Immature natural killer cell (primary cell): ENCODE measurements at regions not wholly inside any gene's neighbourhood (a gene's known extent, or its start where the extent isn't known, plus 50 kb on each side); places are given as distances from the start of the nearest gene placed in this dataset.

Source experiments
- DNase-seq, 3 donors: peaks; one replicate each; pipeline ENCODE4 v3.0.0; 2022; ENCODE audit warnings: mixed read lengths in 1 of 3
- H3K27ac Mint-ChIP-seq, 6 donors: one replicate each; pipeline ENCODE4 v1.8.0; 2020; ENCODE audit warnings: mixed read lengths in 6 of 6, mild to moderate bottlenecking in 5 of 6, inconsistent platforms in 4 of 6, moderate library complexity in 3 of 6
- H3K27me3 Mint-ChIP-seq, 3 donors: one replicate each; pipeline ENCODE4 v1.8.0; 2020 to 2021; ENCODE audit warnings: low read depth in 3 of 3, mild to moderate bottlenecking in 3 of 3, mixed read lengths in 3 of 3, moderate library complexity in 3 of 3, inconsistent platforms in 1 of 3
- H3K36me3 Mint-ChIP-seq, 3 donors: one replicate each; pipeline ENCODE4 v1.8.0; 2020; ENCODE audit warnings: mixed read lengths in 3 of 3, inconsistent platforms in 2 of 3, mild to moderate bottlenecking in 2 of 3
- H3K4me1 Mint-ChIP-seq, 2 donors: one replicate each; pipeline ENCODE4 v1.8.0; 2020; ENCODE audit warnings: inconsistent platforms in 2 of 2, mild to moderate bottlenecking in 2 of 2, mixed read lengths in 2 of 2, moderate library complexity in 1 of 2
- H3K4me3 Mint-ChIP-seq, 5 donors: one replicate each; pipeline ENCODE4 v1.8.0; 2020; ENCODE audit warnings: mild to moderate bottlenecking in 5 of 5, mixed read lengths in 5 of 5, inconsistent platforms in 3 of 5, moderate library complexity in 3 of 5
- H3K9me3 Mint-ChIP-seq, 6 donors: one replicate each; pipeline ENCODE4 v1.8.0; 2020; ENCODE audit warnings: mild to moderate bottlenecking in 6 of 6, mixed read lengths in 6 of 6, inconsistent platforms in 4 of 6, moderate library complexity in 3 of 6

DNA sequence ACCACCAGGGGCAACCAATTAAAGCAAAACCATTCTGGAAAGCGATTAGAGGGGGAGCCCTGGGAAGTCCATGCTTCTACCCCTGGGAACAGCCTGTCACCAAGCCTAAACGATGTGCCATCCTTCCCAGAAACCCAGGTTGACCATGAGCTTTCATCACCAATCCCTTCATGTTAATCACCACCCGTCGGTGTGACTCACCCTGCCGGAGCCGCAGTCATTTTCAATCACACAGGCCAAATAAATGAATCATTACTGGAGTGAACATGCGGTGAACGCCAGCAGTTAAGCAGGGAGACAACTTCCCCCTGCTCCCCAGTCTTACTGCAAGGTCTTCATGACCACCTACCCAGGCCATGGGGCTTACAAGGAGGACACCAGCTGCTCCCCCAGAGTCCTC, 308.8 kb downstream of the AJAP1 start:
- Mint-ChIP-seq H3K4me3 (no peak overlapping the region), H3K9me3 (peaks cover 0 to 2% (median 0%) of the 10 kb centered on the region in 6 donors), H3K36me3 (no peaks in the 10 kb centered on the region), H3K4me1 (no peaks in the 10 kb centered on the region), H3K27ac (no peak overlapping the region), H3K27me3 (peaks cover 1 to 4% (median 2%) of the 10 kb centered on the region in 3 donors)
- no peak for DNase-seq

DNA sequence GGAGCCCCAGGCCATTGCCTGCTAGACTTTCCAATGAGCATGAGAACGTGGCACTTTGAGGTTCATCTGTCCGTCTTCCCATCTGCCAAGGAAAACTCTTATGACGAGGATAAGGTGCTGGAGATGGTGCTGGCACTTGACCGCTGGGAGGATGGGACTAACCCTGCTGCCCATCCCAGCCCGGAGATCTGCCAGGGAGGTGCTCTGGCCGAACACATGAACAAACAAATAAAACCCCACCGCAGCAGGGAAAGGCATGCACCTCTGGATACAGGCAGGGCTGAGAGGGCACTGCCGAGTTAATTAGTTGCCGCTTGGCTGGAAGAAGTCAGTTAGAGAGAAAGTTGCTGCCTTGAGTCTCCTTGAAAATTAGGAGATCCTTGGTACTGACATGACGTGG, 308.4 kb downstream of the AJAP1 start:
- no peaks in the 10 kb centered on the region for H3K4me1 Mint-ChIP-seq
- no peak overlapping the region for H3K27ac Mint-ChIP-seq
- H3K27me3 Mint-ChIP-seq, result peaks cover 1 to 4% (median 2%) of the 10 kb centered on the region in 3 donors
- no peak for DNase-seq
- H3K9me3 Mint-ChIP-seq, result peaks cover 0 to 2% (median 0%) of the 10 kb centered on the region in 6 donors
- H3K36me3 Mint-ChIP-seq, result no peaks in the 10 kb centered on the region
- H3K4me3 Mint-ChIP-seq, result no peak overlapping the region

DNA sequence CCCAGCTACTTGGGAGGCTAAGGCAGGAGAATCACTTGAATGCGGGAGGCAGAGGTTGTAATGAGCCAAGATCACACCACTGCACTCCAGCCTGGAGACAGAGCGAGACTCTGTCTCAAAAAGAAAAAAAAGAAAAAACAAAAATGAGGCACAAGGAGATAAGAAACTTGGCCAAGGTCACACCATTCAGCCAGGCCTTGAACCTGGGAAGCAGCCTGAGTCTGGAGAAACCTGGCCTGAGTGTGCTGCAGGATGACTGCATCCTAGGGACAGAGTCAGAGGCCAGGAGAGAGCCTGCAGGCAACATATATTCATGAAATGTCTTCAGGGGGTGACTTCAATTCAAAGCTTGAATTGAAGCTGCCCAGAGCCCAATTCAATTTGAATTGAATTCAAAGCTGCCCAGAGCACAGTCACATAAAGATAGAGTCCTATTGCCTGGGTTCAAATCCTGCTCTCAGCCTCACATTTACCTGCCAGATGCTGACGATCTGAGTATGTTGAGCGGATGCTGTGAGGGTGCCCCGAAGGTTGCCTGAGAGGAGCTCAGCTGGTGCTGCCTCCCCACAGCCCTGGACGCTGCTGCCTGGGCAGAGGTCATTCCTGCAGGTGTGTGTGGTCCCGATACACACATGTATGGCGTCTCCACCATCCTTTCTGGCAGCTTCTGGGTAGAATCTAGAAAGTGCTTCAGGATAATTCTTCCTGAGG, 307.7 kb downstream of the AJAP1 start:
- H3K4me1 Mint-ChIP-seq, result no peaks in the 10 kb centered on the region
- no peak overlapping the region for H3K4me3 Mint-ChIP-seq
- H3K27me3 Mint-ChIP-seq, result peaks cover 1 to 4% (median 2%) of the 10 kb centered on the region in 3 donors
- no peaks in the 10 kb centered on the region for H3K36me3 Mint-ChIP-seq
- H3K9me3 Mint-ChIP-seq, result peaks cover 0 to 2% (median 0%) of the 10 kb centered on the region in 6 donors
- H3K27ac Mint-ChIP-seq, result no peak overlapping the region
- DNase-seq, result no peak

DNA sequence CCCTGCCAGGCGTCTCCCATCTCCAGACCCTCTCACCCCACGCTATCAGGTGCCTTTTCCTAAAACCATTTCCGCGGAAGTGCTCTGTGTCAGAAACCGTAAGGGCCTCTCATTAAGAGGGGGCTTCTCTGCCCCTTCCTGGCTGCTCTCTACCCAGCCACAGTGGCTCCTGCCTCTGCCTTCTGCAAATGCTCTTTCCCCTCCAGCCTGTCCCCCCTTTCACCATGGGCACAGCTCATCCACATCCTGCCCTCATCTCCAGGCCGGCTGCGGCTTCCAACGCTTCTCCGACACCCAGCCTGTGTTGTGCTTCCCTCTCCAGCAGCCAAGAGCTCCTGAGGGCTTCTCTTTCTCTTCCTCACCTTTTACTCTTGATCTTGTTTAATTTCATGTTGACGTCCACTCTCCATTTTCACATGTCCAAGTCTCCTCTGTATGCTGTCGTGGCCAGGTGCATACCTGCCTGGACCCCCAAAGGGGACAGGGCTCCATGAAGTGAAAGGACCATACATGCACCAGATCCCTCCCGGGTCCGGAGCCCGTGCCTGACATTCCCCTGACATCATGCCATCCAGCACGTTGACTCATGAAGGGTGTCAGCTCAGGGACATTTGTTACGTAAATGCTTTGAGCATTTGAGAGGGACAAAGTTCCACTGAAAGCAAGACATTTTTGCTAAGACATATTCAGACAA, 306.5 kb downstream of the AJAP1 start:
- Mint-ChIP-seq H3K27ac (no peak overlapping the region), H3K9me3 (peaks cover 0 to 2% (median 0%) of the 10 kb centered on the region in 6 donors), H3K4me3 (no peak overlapping the region), H3K36me3 (no peaks in the 10 kb centered on the region), H3K4me1 (no peaks in the 10 kb centered on the region), H3K27me3 (peaks cover 1 to 5% (median 4%) of the 10 kb centered on the region in 3 donors)
- no peak for DNase-seq

DNA sequence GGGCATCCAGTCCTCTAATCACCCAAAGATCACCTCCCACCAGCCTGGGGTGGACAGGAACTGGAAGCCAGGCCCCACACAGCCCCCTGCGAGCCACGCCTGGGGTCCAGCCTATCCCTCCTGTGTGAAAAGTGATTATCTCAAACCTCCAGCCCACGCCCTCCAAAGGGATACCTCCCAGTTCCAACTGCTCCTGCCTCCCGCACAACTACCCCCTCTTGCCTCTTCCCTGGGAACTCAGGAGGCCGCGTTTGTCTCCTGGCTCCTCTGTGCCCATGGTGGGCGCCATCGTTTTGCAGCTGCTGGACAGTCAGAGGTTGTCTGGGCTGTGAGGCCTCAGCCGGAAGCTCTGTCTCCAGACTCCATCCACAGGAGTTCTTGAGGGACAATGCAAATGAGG, 305.9 kb downstream of the AJAP1 start:
- no peak overlapping the region for H3K4me3 Mint-ChIP-seq
- peaks cover 1 to 5% (median 4%) of the 10 kb centered on the region in 3 donors for H3K27me3 Mint-ChIP-seq
- peaks cover 0 to 2% (median 0%) of the 10 kb centered on the region in 6 donors for H3K9me3 Mint-ChIP-seq
- DNase-seq, result no peak
- no peak overlapping the region for H3K27ac Mint-ChIP-seq
- no peaks in the 10 kb centered on the region for H3K4me1 Mint-ChIP-seq
- H3K36me3 Mint-ChIP-seq, result no peaks in the 10 kb centered on the region

DNA sequence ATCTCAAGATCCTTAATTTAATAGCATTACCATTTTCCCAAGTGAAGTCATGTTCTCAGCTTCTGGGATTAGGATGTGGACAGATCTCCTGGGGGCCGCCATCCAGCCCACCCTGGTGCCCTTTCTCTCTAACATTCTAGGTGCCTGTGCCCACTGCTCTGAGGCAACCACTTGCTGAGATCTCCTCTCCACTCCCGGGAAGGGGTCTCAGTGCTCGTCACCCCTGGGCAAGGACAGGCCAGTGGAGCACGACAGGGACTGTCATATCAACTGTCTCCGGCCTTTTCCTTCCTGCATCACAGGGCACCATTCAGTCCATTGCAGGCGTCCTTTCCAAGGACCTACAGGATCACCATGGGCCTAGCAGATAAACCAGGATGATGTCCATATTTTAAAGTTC, 304.8 kb downstream of the AJAP1 start:
- Mint-ChIP-seq H3K27me3 (peaks cover 1 to 4% (median 3%) of the 10 kb centered on the region in 3 donors), H3K9me3 (peaks cover under 1 to 6% (median 3%) of the 10 kb centered on the region in 6 donors), H3K4me3 (no peak overlapping the region), H3K27ac (no peak overlapping the region), H3K36me3 (no peaks in the 10 kb centered on the region), H3K4me1 (no peaks in the 10 kb centered on the region)
- no peak for DNase-seq

DNA sequence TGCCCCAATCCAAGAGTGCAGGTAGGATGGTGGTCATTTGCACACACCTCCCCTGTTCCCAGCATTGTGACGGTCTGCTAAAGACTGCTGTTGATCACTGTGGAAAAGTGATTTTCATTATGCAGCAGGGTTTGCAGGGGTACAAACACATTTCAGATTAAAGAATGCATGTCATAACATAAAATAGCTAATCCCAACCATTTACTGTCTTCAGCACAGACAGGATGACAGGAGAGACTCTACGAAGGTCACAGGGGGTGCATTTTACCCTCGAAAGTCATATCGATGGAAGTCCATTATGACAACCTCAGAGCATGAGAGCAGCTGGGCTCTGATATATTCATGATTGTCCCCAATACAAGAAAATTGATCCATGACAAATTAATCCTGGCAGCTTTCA, 302.6 kb downstream of the AJAP1 start:
- Mint-ChIP-seq H3K4me3 (no peak overlapping the region), H3K9me3 (peaks cover 2 to 24% (median 9%) of the 10 kb centered on the region in 6 donors), H3K36me3 (no peaks in the 10 kb centered on the region), H3K4me1 (no peaks in the 10 kb centered on the region), H3K27me3 (peaks cover 1 to 3% (median 2%) of the 10 kb centered on the region in 3 donors), H3K27ac (peak overlapping the region in 1 of 6 donors; percentile 35)
- DNase-seq, result no peak

DNA sequence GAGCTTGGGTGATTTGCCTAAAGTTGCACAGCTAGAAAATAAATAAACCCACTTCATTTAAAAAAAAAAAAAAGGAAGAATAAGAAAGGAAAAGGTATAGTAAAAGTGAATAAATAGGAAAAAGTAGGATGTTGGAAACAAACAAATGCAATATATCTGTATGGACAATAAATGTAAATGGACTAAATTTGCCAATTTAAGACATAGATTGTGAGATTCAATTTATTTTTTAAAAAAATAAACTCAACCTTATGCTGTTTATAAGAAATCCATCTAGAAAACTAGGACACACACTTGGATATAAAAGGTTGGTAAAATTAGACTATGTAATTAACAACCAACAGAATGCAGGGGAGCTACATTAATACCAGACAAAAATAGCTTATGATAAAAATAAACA, 300.0 kb downstream of the AJAP1 start:
- H3K27ac Mint-ChIP-seq, result no peak overlapping the region
- H3K9me3 Mint-ChIP-seq, result peaks cover 2 to 24% (median 9%) of the 10 kb centered on the region in 6 donors
- no peaks in the 10 kb centered on the region for H3K4me1 Mint-ChIP-seq
- no peak for DNase-seq
- peaks cover 0 to 3% (median 0%) of the 10 kb centered on the region in 3 donors for H3K27me3 Mint-ChIP-seq
- no peaks in the 10 kb centered on the region for H3K36me3 Mint-ChIP-seq
- no peak overlapping the region for H3K4me3 Mint-ChIP-seq

DNA sequence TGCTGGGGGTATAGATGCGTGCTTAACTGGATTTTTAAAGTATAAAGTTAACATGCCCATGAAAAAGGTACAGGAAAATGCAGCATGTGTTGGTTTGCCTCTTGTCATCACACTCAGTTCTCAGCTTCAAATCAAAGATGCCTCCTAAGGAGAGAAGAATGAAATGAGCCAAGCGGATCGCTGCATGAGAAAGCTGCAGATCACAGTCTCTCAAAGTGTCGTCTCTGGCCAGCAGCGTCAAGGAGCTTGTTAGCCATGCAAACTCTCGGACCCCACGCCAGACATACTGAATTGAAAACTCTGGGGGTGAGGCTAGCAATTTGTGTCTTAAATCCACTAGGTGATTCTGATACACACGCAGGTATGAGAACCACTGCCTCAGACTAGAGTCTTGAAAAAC, 297.2 kb downstream of the AJAP1 start:
- Mint-ChIP-seq H3K27ac (no peak overlapping the region), H3K4me3 (no peak overlapping the region), H3K27me3 (peaks cover 0 to 4% (median 0%) of the 10 kb centered on the region in 3 donors), H3K9me3 (peaks cover 2 to 24% (median 9%) of the 10 kb centered on the region in 6 donors), H3K4me1 (no peaks in the 10 kb centered on the region), H3K36me3 (no peaks in the 10 kb centered on the region)
- no peak for DNase-seq

DNA sequence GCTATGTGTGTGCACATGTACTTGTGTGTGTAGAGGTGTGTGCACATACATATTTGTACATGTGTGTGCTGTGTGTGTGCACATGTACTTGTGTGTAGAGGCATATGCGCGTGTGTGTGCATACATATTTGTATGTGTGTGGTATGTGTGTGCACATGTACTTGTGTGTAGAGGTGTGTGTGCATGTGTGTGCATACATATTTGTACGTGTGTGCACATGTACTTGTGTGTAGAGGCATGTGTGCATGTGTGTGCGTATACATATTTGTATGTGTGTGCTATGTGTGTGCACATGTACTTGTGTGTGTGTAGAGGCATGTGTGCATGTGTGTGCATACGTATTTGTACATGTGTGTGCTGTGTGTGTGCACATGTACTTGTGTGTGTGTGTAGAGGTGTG, 291.9 kb downstream of the AJAP1 start:
- no peak for DNase-seq
- Mint-ChIP-seq H3K27ac (no peak overlapping the region), H3K4me1 (no peaks in the 10 kb centered on the region), H3K4me3 (no peak overlapping the region), H3K27me3 (peaks cover 0 to 13% (median 1%) of the 10 kb centered on the region in 3 donors), H3K9me3 (no peaks in the 10 kb centered on the region), H3K36me3 (no peaks in the 10 kb centered on the region)

DNA sequence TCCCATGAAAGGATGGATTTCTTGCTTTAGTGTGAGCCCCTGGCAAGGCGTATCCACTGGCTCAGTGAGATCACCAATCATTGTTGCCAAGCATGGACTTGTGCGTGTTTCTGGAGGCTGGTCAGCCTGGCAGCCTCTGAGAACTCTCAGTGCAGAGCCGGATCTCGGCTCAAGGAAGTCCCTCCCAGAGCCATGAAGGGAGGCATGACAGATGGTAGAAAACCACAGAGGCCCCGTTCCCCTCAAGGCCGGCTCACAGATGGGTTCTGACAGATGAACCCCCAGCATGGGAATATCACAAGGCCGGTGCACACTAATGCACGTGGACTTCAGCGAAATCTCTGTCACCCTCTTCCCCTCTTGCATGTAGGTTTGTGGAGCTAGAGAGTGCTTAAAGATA, 290.5 kb downstream of the AJAP1 start:
- H3K27ac Mint-ChIP-seq, result no peak overlapping the region
- peaks cover 0 to 13% (median 1%) of the 10 kb centered on the region in 3 donors for H3K27me3 Mint-ChIP-seq
- H3K9me3 Mint-ChIP-seq, result no peaks in the 10 kb centered on the region
- no peak overlapping the region for H3K4me3 Mint-ChIP-seq
- no peak for DNase-seq
- no peaks in the 10 kb centered on the region for H3K4me1 Mint-ChIP-seq
- H3K36me3 Mint-ChIP-seq, result no peaks in the 10 kb centered on the region

DNA sequence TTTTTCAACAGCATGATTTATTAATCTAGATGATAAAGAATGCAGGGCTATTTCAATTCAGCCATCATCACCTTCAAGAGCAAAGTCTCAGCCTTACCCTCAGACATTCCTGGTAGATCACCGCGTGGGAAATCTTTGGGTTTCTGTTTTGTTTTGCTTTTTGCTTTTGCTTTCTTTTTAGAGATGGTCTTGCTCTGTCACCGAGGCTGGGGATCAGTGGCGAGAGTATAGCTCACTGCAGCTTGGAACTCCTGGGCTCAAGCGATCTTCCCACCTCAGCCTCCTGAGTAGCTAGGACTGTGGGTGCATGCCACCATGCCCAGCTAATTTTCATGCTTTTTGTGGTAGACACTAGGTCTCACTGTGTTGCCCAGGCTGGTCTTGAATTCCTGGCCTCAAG, 289.7 kb downstream of the AJAP1 start:
- Mint-ChIP-seq H3K4me1 (no peaks in the 10 kb centered on the region), H3K36me3 (no peaks in the 10 kb centered on the region), H3K9me3 (peaks cover 0 to 2% (median 0%) of the 10 kb centered on the region in 6 donors), H3K27ac (no peak overlapping the region), H3K4me3 (no peak overlapping the region), H3K27me3 (peaks cover 1 to 13% (median 1%) of the 10 kb centered on the region in 3 donors)
- no peak for DNase-seq

DNA sequence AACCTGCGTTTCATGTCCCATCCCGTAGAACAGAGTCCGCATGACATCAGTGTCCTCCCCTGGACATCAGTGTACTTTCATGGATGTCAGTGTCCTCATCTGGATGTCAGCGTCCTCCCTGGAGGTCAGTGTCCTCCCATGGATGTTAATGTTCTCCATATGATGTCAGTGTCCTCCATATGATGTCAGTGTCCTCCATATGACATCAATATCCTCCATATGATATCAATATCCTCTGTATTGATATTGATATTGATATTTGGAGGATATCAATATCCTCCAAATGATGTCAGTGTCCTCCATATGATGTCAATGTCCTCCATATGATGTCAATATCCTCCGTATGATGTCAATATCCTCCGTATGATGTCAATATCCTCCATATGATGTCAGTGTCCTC, 284.9 kb downstream of the AJAP1 start:
- H3K27ac Mint-ChIP-seq, result no peak overlapping the region
- H3K27me3 Mint-ChIP-seq, result peaks cover 1 to 4% (median 3%) of the 10 kb centered on the region in 3 donors
- no peak overlapping the region for H3K4me3 Mint-ChIP-seq
- no peak for DNase-seq
- no peaks in the 10 kb centered on the region for H3K4me1 Mint-ChIP-seq
- H3K36me3 Mint-ChIP-seq, result no peaks in the 10 kb centered on the region
- peaks cover 0 to 2% (median 0%) of the 10 kb centered on the region in 6 donors for H3K9me3 Mint-ChIP-seq

DNA sequence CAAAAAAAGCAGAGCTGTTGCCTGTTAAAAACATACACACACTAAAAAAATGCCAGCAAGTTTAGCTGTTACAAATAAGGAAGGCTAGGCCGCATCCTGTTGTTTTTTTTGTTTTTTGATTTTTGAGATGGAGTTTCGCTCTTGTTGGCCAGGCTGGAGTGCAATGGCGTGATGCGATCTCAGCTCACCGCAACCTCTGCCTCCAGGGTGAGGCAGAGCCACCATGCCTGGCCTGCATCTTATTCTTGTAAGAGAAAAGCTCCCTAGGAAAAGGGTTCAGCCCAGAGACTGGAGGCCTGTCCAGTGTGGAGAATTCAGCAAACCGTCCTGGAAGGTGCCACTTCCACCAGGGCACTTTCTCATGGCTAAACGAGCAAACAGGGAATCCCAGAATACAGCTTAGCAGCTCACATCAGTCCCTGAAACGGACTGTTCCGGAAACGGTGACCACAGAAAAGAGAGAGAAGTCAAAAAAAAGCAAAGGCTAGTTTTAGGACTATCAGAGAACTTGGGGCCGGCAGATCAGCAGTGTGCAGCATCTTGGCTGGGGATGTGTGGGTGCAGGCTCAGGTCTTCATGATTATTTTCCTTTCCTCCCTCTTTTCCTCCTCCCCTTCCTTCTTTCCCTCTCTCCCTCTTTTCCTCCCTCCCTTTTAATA, 283.6 kb downstream of the AJAP1 start:
- H3K36me3 Mint-ChIP-seq, result no peaks in the 10 kb centered on the region
- H3K4me1 Mint-ChIP-seq, result no peaks in the 10 kb centered on the region
- no peak overlapping the region for H3K27ac Mint-ChIP-seq
- no peak overlapping the region for H3K4me3 Mint-ChIP-seq
- H3K27me3 Mint-ChIP-seq, result peaks cover 1 to 4% (median 3%) of the 10 kb centered on the region in 3 donors
- H3K9me3 Mint-ChIP-seq, result peaks cover 0 to 2% (median 0%) of the 10 kb centered on the region in 6 donors
- DNase-seq, result no peak
